Pulmonary artery endothelial cell (primary cell): ENCODE measurements at regions not wholly inside any gene's neighbourhood (a gene's known extent, or its start where the extent isn't known, plus 50 kb on each side); places are given as distances from the start of the nearest gene placed in this dataset.

Source experiments
- DNase-seq: peaks from one replicate; pipeline ENCODE4 v3.0.0-alpha.2; 2011; ENCODE audit warnings: low read depth, low spot score

DNA sequence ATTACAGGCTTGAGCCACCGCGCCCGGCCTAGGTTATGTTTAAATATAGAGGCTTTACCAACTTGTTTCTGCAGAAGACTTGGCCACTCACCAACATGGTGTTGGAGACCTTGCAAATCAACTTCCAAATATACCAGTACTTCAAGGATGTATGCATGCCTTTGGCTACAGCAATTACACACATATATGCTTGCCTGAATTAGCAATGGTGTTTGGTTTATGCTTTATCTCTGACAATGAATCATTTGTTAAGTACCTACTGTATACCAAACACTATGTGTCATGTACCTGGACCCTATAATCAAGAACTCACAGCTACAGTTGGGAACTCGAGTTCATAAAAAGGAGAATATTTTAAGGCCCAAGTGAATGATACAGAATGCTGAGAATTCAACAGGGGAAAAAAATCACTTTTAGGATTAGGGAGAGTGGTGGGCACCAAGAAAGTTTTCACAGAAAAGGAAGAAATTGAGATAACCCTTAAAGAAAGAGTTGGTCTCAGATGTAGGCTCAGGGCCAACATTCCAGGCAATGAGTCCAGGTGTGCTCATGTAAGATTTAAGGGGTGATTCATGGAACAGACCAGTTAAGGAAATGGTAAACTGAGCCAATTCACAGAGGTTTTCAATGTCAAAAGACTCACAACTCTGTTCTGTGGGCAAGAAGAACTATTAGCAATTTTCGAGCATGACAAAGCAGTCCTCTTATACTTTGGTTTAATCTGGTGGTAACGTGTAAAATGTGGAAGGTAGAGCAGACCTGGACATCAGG is 98.9 kb downstream of the BCOR start:
- no peak for DNase-seq
